OCI-LY7 (cell line): ENCODE measurements at regions not wholly inside any gene's neighbourhood (a gene's known extent, or its start where the extent isn't known, plus 50 kb on each side); places are given as distances from the start of the nearest gene placed in this dataset.

Experiments used
- BruUV-seq: library from RNA; stranded (reverse); fragments of 400-500 nt; replicated peaks from 2 replicates; lab custom pipeline; 2021; lab: Mats Ljungman, UMichigan
- CTCF ChIA-PET: fragments of 300-600 bp; sonication (Branson Sonifier 250); formaldehyde crosslinking; loops from one replicate; lab custom pipeline; 2022; ENCODE audit warnings: antibody characterized with exemption; ENCODE audit not compliant: unreplicated experiment; lab: Charles Lee
- POLR2A ChIA-PET: fragments of 300-600 bp; sonication (Branson Sonifier 250); formaldehyde crosslinking; loops from one replicate; lab custom pipeline; 2022; ENCODE audit warnings: antibody characterized with exemption; lab: Charles Lee
- DNase-seq: peaks from one replicate; pipeline ENCODE4 v3.0.0-alpha.2; 2015; ENCODE audit warnings: low spot score
- H2AFZ ChIP-seq: fragments of 200-600 bp; sonication (generic), shearing (Covaris generic); 2 replicates; pipeline ENCODE4 v1.6.1; 2014; ENCODE audit warnings: mild to moderate bottlenecking, antibody characterized with exemption, low read length, moderate library complexity
- H3K27ac ChIP-seq: fragments of 200-600 bp; sonication (generic); 2 replicates; pipeline ENCODE4 v1.5.1; 2014; ENCODE audit warnings: mixed run types, low read depth, mild to moderate bottlenecking, moderate library complexity, low read length, inconsistent platforms; ENCODE audit not compliant: poor library complexity, severe bottlenecking
- H3K36me3 ChIP-seq: fragments of 200-600 bp; sonication (generic); 2 replicates; pipeline ENCODE4 v1.6.1; 2014; ENCODE audit warnings: mild to moderate bottlenecking, antibody characterized with exemption, low read length, moderate library complexity, mixed read lengths; ENCODE audit not compliant: insufficient read depth
- H3K4me1 ChIP-seq: fragments of 200-600 bp; sonication (generic); 2 replicates; pipeline ENCODE4 v1.5.1; 2014; ENCODE audit warnings: mild to moderate bottlenecking, low read length; ENCODE audit not compliant: insufficient read depth, poor library complexity, severe bottlenecking
- H3K4me2 ChIP-seq: fragments of 200-600 bp; sonication (generic); 2 replicates; pipeline ENCODE4 v1.6.1; 2014; ENCODE audit warnings: mild to moderate bottlenecking, low read length
- H3K4me3 ChIP-seq: fragments of 200-600 bp; sonication (generic); 2 replicates; pipeline ENCODE4 v1.5.1; 2014; ENCODE audit warnings: mild to moderate bottlenecking, low read depth, low read length; ENCODE audit not compliant: poor library complexity, severe bottlenecking
- H3K79me2 ChIP-seq: fragments of 200-600 bp; sonication (generic); 2 replicates; pipeline ENCODE4 v1.6.1; 2016; ENCODE audit warnings: low read depth, mild to moderate bottlenecking, low read length, moderate library complexity, mixed read lengths; ENCODE audit not compliant: insufficient read depth
- H3K9me2 ChIP-seq: fragments of 200-600 bp; sonication (generic); 2 replicates; pipeline ENCODE4 v1.6.1; 2016; ENCODE audit warnings: mild to moderate bottlenecking, low read length, mixed read lengths; ENCODE audit not compliant: insufficient read depth
- H3K9me3 ChIP-seq: fragments of 200-600 bp; sonication (generic); 2 replicates; pipeline ENCODE4 v1.6.1; 2014; ENCODE audit warnings: mild to moderate bottlenecking, mixed run types, low read length, mixed read lengths
- H4K20me1 ChIP-seq: fragments of 200-600 bp; sonication (generic); 2 replicates; pipeline ENCODE4 v1.6.1; 2014; ENCODE audit warnings: mild to moderate bottlenecking, antibody characterized with exemption, low read length, moderate library complexity, mixed read lengths; ENCODE audit not compliant: insufficient read depth
- EZH2phosphoT487 ChIP-seq: fragments of 200-600 bp; sonication (generic); IDR thresholded peaks from 2 replicates; pipeline ENCODE4 v1.6.1; 2018; ENCODE audit warnings: low read depth, borderline replicate concordance, mild to moderate bottlenecking, mixed run types, antibody characterized with exemption, low read length, moderate library complexity, mixed read lengths
- intact Hi-C: fragments of 100-400 bp; cut with micrococcal nuclease; formaldehyde crosslinking; loops from one replicate; pipeline ENCODE4 v1.10.0; 2022; ENCODE audit not compliant: unreplicated experiment
- TF ChIP-seq, protein P1 (sequence below): fragments of 200-600 bp; sonication (generic); conservative IDR thresholded peaks from 2 replicates; pipeline ENCODE4 v1.5.1; 2014; ENCODE audit warnings: mild to moderate bottlenecking, antibody characterized with exemption, low read length, moderate library complexity, mixed read lengths

DNA sequence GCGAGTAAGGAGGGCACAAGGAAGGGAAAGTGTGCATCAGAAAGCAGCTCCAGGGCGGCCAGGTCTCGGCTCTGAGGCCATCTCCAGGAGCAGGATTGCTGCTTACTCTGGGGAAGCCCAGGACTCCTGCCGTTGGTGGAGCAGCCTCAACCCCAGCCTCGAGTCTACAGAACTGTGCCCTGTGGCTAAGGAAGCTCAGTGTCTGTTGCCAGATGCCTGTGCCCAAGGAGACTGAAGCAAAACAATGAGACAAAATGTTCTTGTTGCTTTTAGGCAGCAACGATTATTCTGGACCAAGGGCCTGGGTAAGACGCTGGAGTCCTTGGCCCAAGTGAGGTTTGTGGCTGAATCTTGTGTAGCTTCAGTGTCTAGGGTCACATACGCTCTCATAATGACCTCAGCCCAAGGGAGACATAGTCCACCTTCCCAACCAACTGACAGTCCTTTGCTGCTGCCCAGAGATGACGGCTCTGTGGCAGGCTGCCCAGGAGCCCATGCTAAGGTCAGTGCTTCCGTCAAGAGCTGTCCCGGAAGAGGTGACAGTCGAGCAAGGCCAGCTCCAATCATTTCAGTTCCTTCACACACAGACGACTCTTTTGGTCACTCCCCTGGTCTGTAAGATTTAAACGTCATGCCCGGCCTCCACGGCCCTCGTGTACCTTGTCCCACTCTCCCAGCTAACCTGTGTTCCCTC, 223.8 kb downstream of the TTC32 start:
- Histone ChIP-seq H4K20me1 (no peaks in the 10 kb centered on the region), H3K36me3 (no peaks in the 10 kb centered on the region), H3K9me3 (no peaks in the 10 kb centered on the region), H3K4me2 (no peak overlapping the region), H3K79me2 (no peaks in the 10 kb centered on the region), H3K9me2 (no peaks in the 10 kb centered on the region), H2AFZ (no peak overlapping the region), H3K27ac (no peak overlapping the region), H3K4me1 (no peaks in the 10 kb centered on the region), H3K4me3 (no peak overlapping the region)
- CTCF ChIA-PET = no interaction called here
- POLR2A ChIA-PET = no interaction called here
- no peak for DNase-seq
- intact Hi-C loops = no loop called here
- BruUV-seq = no TSS peak
- TF ChIP-seq EZH2phosphoT487 = no peak
- TF ChIP-seq, protein P1, sequence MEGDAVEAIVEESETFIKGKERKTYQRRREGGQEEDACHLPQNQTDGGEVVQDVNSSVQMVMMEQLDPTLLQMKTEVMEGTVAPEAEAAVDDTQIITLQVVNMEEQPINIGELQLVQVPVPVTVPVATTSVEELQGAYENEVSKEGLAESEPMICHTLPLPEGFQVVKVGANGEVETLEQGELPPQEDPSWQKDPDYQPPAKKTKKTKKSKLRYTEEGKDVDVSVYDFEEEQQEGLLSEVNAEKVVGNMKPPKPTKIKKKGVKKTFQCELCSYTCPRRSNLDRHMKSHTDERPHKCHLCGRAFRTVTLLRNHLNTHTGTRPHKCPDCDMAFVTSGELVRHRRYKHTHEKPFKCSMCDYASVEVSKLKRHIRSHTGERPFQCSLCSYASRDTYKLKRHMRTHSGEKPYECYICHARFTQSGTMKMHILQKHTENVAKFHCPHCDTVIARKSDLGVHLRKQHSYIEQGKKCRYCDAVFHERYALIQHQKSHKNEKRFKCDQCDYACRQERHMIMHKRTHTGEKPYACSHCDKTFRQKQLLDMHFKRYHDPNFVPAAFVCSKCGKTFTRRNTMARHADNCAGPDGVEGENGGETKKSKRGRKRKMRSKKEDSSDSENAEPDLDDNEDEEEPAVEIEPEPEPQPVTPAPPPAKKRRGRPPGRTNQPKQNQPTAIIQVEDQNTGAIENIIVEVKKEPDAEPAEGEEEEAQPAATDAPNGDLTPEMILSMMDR = no peak

GRCh38 chr2:19677215-19677777, 224.5 kb downstream of the TTC32 start:
- intact Hi-C loops = no loop called here
- TF ChIP-seq, protein P1 = no peak
- no peak for TF ChIP-seq EZH2phosphoT487
- no peaks in the 10 kb centered on the region for H3K4me1 ChIP-seq
- no peak for DNase-seq
- no TSS peak for BruUV-seq
- H3K9me2 ChIP-seq = no peaks in the 10 kb centered on the region
- H3K79me2 ChIP-seq = no peaks in the 10 kb centered on the region
- H3K36me3 ChIP-seq = no peaks in the 10 kb centered on the region
- no peaks in the 10 kb centered on the region for H4K20me1 ChIP-seq
- H3K9me3 ChIP-seq = no peaks in the 10 kb centered on the region
- no peak overlapping the region for H2AFZ ChIP-seq
- no peak overlapping the region for H3K4me2 ChIP-seq
- no peak overlapping the region for H3K27ac ChIP-seq
- POLR2A ChIA-PET = interaction anchor here (0.7 kb wide), 1 partner anchor 202 kb away, joined by 3 read pairs; no protein-coding TSS in a partner anchor
- H3K4me3 ChIP-seq = no peak overlapping the region
- CTCF ChIA-PET = no interaction called here

DNA sequence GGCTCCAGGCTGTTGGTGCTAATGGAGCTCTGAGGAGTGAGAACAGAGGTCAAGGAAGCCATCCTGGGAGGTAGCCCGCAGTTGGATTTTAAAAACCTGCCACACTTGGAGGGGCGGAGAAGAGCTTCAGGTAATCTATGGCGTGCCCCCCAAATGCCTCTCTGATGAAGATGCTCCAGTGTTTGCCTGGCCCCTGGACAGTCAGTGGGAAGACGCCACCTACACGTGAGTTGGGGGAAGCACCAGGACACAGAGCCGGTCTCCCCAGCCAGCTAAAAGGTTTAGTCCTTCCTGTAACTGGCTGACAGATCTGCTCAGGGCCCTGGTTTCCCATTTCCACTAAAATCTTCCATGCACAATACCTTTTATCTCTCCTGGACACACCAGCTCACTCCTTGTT, 225.0 kb downstream of the TTC32 start:
- no peak overlapping the region for H3K4me3 ChIP-seq
- H3K79me2 ChIP-seq = no peaks in the 10 kb centered on the region
- intact Hi-C loops = no loop called here
- H2AFZ ChIP-seq = no peak overlapping the region
- no peaks in the 10 kb centered on the region for H3K36me3 ChIP-seq
- TF ChIP-seq, protein P1 = no peak
- no peak for TF ChIP-seq EZH2phosphoT487
- H4K20me1 ChIP-seq = no peaks in the 10 kb centered on the region
- ChIA-PET POLR2A (interaction anchor here (0.7 kb wide), 1 partner anchor 202 kb away, joined by 3 read pairs; no protein-coding TSS in a partner anchor), CTCF (no interaction called here)
- DNase-seq = no peak
- no TSS peak for BruUV-seq
- no peaks in the 10 kb centered on the region for H3K9me3 ChIP-seq
- H3K4me1 ChIP-seq = no peaks in the 10 kb centered on the region
- no peaks in the 10 kb centered on the region for H3K9me2 ChIP-seq
- no peak overlapping the region for H3K4me2 ChIP-seq
- no peak overlapping the region for H3K27ac ChIP-seq
